Endodermal cell (in vitro differentiated cells): ENCODE measurements at regions not wholly inside any gene's neighbourhood (a gene's known extent, or its start where the extent isn't known, plus 50 kb on each side); places are given as distances from the start of the nearest gene placed in this dataset.

Experiments
- DNase-seq: peaks from one replicate; pipeline ENCODE4 v3.0.0-alpha.2; 2017
- H3K27ac ChIP-seq: 2 replicates; pipeline ENCODE4 v1.5.1; 2013; ENCODE audit warnings: mild to moderate bottlenecking, low read depth, low read length, moderate library complexity
- H3K27me3 ChIP-seq: 2 replicates; pipeline ENCODE4 v1.6.1; 2013; ENCODE audit warnings: mild to moderate bottlenecking, low read length, moderate library complexity; ENCODE audit not compliant: insufficient read depth, control insufficient read depth, poor library complexity, severe bottlenecking
- H3K36me3 ChIP-seq: 2 replicates; pipeline ENCODE4 v1.7.0; 2013; ENCODE audit warnings: mild to moderate bottlenecking, low read length, moderate library complexity; ENCODE audit not compliant: control insufficient read depth, insufficient read depth
- H3K4me1 ChIP-seq: one replicate; pipeline ENCODE4 v1.7.0; 2013; ENCODE audit warnings: low read length; ENCODE audit not compliant: control insufficient read depth, insufficient read depth
- H3K4me3 ChIP-seq: 2 replicates; pipeline ENCODE4 v1.5.1; 2013; ENCODE audit warnings: mild to moderate bottlenecking, low read length, moderate library complexity
- H3K9ac ChIP-seq: 2 replicates; pipeline ENCODE4 v1.6.1; 2013; ENCODE audit warnings: mild to moderate bottlenecking, low read length, moderate library complexity; ENCODE audit not compliant: poor library complexity, severe bottlenecking; ENCODE audit errors: extremely low read depth
- H3K9me3 ChIP-seq: 2 replicates; pipeline ENCODE4 v1.6.1; 2013; ENCODE audit warnings: mild to moderate bottlenecking, low read length, moderate library complexity; ENCODE audit not compliant: control insufficient read depth
- H3K27ac Mint-ChIP-seq: 2 replicates; pipeline ENCODE4 v1.8.0; 2020; ENCODE audit warnings: mixed read lengths
- H3K27me3 Mint-ChIP-seq: 2 replicates; pipeline ENCODE4 v1.8.0; 2021; ENCODE audit warnings: mild to moderate bottlenecking, mixed read lengths; ENCODE audit not compliant: insufficient read depth
- H3K36me3 Mint-ChIP-seq: 2 replicates; pipeline ENCODE4 v1.8.0; 2020; ENCODE audit warnings: low read depth, mixed read lengths
- H3K4me1 Mint-ChIP-seq: 2 replicates; pipeline ENCODE4 v1.8.0; 2020; ENCODE audit warnings: mixed read lengths
- H3K4me3 Mint-ChIP-seq: 2 replicates; pipeline ENCODE4 v1.8.0; 2020; ENCODE audit warnings: mild to moderate bottlenecking, moderate library complexity, mixed read lengths
- H3K9me3 Mint-ChIP-seq: 2 replicates; pipeline ENCODE4 v1.8.0; 2020; ENCODE audit warnings: mild to moderate bottlenecking, mixed read lengths
- WGBS, 2 experiments: methylation state at CpG; one replicate each; pipeline versions ENCODE4 v1.1.5 to v1.1.7; 2013; ENCODE audit warnings: missing lambda C conversion rate in 2 of 2, mixed read lengths in 1 of 2; ENCODE audit not compliant: insufficient coverage in 1 of 2, insufficient read length in 1 of 2; 5-methylcytosine and 5-hydroxymethylcytosine counted together
- TF ChIP-seq, protein P1 (sequence below): fragments of 200-600 bp; sonication (generic); conservative IDR thresholded peaks from 2 replicates; pipeline ENCODE4 v1.5.0; 2021; ENCODE audit warnings: antibody characterized with exemption, mild to moderate bottlenecking

- Mint-ChIP-seq H3K27ac (no peak overlapping the region), H3K4me1 (no peaks in the 10 kb centered on the region), H3K36me3 (no peaks in the 10 kb centered on the region), H3K4me3 (no peak overlapping the region), H3K27me3 (no peaks in the 10 kb centered on the region), H3K9me3 (peaks cover 92% of the 10 kb centered on the region)
- H3K27ac ChIP-seq = no peak overlapping the region
- H3K9ac ChIP-seq = no peak overlapping the region
- H3K9me3 ChIP-seq = peaks cover 52% of the 10 kb centered on the region
- H3K36me3 ChIP-seq = no peaks in the 10 kb centered on the region
- WGBS, 2 experiments = 26 to 67% methylated on average over 1 to 4 of the region's 4 CpGs
- H3K27me3 ChIP-seq = no peaks in the 10 kb centered on the region
- H3K4me1 ChIP-seq = no peaks in the 10 kb centered on the region
- TF ChIP-seq, protein P1, sequence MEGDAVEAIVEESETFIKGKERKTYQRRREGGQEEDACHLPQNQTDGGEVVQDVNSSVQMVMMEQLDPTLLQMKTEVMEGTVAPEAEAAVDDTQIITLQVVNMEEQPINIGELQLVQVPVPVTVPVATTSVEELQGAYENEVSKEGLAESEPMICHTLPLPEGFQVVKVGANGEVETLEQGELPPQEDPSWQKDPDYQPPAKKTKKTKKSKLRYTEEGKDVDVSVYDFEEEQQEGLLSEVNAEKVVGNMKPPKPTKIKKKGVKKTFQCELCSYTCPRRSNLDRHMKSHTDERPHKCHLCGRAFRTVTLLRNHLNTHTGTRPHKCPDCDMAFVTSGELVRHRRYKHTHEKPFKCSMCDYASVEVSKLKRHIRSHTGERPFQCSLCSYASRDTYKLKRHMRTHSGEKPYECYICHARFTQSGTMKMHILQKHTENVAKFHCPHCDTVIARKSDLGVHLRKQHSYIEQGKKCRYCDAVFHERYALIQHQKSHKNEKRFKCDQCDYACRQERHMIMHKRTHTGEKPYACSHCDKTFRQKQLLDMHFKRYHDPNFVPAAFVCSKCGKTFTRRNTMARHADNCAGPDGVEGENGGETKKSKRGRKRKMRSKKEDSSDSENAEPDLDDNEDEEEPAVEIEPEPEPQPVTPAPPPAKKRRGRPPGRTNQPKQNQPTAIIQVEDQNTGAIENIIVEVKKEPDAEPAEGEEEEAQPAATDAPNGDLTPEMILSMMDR = no peak
- no peak for DNase-seq
- no peak overlapping the region for H3K4me3 ChIP-seq
Observed at GRCh38 chr7:153320005-153320404, 560.5 kb downstream of the ACTR3B start.

- Mint-ChIP-seq H3K27ac (no peak overlapping the region), H3K4me3 (no peak overlapping the region), H3K27me3 (no peaks in the 10 kb centered on the region), H3K4me1 (no peaks in the 10 kb centered on the region), H3K9me3 (peaks cover 96% of the 10 kb centered on the region), H3K36me3 (no peaks in the 10 kb centered on the region)
- no peaks in the 10 kb centered on the region for H3K4me1 ChIP-seq
- WGBS, 2 experiments = 68 to 80% methylated on average over 1 to 4 of the region's 4 CpGs
- no peak for DNase-seq
- H3K9ac ChIP-seq = no peak overlapping the region
- H3K9me3 ChIP-seq = peaks cover 56% of the 10 kb centered on the region
- H3K36me3 ChIP-seq = no peaks in the 10 kb centered on the region
- H3K4me3 ChIP-seq = no peak overlapping the region
- TF ChIP-seq, protein P1 = no peak
- H3K27me3 ChIP-seq = no peaks in the 10 kb centered on the region
- no peak overlapping the region for H3K27ac ChIP-seq
Observed at GRCh38 chr7:153320681-153321080, 561.1 kb downstream of the ACTR3B start.

GRCh38 chr7:153322991-153323390, 563.4 kb downstream of the ACTR3B start:
- 87 to 88% methylated on average over 10 to 11 of the region's 11 CpGs for WGBS, 2 experiments
- H3K9me3 ChIP-seq = peaks cover 74% of the 10 kb centered on the region

More at GRCh38 chr7:153322991-153323390, 563.4 kb downstream of the ACTR3B start:
- no peak overlapping the region for H3K27ac Mint-ChIP-seq
- no peaks in the 10 kb centered on the region for H3K4me1 ChIP-seq
- H3K4me3 Mint-ChIP-seq = no peak overlapping the region
- no peak overlapping the region for H3K9ac ChIP-seq
- H3K4me1 Mint-ChIP-seq = no peaks in the 10 kb centered on the region
- no peak overlapping the region for H3K27ac ChIP-seq
- H3K27me3 ChIP-seq = no peaks in the 10 kb centered on the region
- no peak for DNase-seq
- H3K36me3 ChIP-seq = no peaks in the 10 kb centered on the region
- TF ChIP-seq, protein P1 = no peak
- H3K27me3 Mint-ChIP-seq = no peaks in the 10 kb centered on the region
- no peaks in the 10 kb centered on the region for H3K36me3 Mint-ChIP-seq
- no peak overlapping the region for H3K4me3 ChIP-seq
- peaks cover 94% of the 10 kb centered on the region for H3K9me3 Mint-ChIP-seq
